IPS-NIHi11 (cell line): ENCODE measurements at regions not wholly inside any gene's neighbourhood (a gene's known extent, or its start where the extent isn't known, plus 50 kb on each side); places are given as distances from the start of the nearest gene placed in this dataset.
"Not testable (repeated sequence)": the region's sequence is repeated elsewhere in the genome, so short reads cannot be mapped to it uniquely, and the experiment has no call there.

Source experiments
- DNase-seq: peaks from one replicate; pipeline ENCODE4 v3.0.0; 2012; ENCODE audit warnings: mixed read lengths, low spot score

DNA sequence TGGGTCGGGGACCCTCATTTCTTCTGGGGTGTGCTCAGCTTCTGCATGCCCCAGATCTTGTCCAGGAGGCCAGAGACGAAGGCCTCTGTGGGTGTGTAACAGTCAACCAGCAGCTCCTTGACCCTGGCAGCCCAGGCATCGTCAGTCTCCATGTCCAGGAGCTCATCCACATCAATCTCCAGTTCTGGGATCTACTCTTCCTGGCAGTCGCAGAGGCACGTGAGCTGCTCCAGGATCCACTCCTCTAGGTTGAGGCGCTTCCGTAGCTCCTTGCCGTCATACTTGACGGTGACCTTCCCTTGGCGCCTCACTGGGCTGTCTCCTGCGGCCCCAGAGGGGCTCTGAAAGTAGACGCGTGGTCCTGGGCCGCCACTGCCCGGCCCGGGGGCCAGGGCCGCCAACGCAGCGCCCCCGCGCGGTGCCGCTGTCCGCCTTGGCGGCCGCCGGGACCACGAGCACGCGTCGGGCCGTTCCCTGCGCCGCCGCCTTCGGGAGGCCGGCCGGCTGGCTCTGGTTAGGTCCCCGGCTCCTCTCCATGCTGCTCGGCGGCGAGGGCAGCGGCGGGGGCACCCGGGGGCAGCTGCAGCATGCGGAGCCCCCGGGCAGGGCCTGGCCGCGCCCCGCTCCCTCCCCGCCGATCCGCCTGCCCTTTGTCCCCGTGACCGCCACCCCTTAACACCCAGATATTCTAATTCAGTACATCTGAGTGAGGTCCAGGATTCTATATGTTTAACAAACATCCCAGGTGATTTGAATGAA lies 170.5 kb downstream of the SEPTIN7 start:
- no peak for DNase-seq

DNA sequence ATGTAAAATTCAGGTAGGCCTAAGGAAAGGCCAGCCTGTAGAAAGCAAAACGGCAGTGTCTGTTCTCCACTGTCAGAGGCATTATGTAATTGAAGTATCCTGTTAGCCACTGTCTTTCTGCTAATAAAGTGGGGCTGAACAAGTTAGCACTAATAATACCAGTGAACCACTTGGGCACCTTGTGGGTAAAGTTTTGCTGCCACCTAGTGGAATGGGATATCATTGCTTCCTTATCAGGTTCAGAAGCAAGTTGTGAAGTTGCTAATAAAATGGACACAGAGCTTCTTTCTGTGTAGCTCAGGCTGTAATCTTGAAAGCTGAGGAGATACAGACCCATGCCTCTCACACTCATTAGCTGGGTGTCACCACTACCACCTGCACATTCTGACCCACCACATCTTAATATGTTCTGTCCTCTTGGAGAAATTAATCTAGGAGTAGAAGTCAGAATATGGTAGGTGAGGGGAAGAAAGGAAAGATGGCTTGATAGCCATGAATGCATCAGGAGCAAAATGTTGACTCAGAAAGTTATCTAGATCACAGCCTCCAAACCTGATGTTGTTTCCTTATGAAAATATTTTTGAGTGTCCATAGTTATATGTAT lies 175.1 kb downstream of the SEPTIN7 start:
- DNase-seq = peak; percentile 36

DNA sequence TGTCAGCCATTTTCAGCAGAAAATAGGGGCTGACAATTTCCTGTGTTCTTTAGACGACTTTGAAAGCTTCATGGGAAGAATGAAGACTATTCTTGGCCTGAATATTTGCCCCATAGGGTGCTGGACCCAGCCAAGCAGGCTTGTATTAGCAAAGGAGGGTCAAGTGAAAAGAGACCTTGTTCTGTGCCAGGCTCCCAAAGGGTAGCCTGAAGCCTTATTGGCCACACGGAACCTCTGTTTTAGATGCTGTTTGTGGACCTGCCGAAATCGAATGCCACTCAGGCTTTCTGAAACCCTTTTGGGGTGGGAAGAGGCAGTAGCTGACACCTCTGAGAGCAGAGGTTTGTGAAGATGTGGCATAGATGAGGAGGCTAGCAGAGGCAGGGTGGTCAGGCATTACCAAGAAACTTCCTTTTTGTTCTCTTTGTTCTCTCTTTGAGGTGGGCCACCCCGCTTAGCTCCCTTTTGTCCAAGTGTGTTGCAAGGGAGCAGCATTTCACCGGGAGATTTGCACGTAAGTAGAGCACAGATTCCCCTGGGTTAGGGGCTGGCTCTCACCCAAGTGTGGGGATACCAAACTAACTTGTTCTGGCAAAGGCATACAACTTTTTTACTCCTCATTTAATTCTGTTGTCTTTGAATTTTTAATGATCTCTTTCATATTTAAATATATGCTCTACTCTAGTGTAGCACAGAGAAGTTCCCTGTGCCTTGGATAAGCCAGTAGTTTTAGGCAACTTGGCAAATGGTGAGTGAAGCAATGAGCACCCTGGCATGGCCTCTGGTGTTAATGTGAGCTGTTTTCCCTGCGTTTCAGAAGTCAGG lies 174.0 kb upstream of the EEPD1 start:
- not testable (repeated sequence) for DNase-seq

DNA sequence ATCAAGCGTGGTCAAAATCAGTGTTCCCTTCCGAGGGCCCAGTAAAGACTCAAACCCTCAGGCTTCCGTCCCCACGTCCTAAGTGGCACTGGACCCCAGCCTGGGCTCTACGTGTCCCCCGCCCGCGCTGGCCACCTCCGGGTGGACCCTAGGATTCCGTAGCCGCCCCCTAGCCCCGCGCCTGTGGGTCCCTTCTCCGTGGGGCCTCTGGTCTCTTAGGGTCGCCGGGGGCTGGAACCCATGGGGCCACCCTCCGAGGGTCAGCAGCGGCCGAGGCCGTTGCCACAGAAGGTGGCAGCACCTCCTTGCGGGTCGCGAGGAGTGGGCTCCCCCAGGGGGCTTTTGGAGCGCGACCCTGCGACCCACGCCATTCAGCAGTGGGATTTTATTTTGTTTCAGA lies 170.5 kb upstream of the EEPD1 start:
- DNase-seq = no peak

DNA sequence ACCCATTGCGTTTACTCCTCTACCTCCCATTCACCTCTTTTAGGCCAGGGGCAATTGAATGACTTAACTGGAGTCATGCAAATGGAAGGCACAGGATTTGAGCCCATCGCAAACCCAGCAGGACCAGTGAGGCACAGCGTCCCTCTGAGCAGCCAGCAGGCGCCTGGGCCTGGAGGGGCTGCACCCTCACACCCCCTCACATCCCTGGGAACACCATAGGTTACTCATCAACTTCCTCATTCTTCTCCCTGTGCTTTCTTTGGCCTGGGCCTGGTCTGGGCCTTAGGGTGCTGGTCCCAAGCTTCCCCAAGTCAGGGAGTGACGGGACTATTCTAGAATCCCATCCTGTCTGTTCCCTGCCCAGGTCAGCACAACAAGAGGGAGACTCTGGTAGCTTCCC lies 169.4 kb upstream of the EEPD1 start:
- DNase-seq = no peak

DNA sequence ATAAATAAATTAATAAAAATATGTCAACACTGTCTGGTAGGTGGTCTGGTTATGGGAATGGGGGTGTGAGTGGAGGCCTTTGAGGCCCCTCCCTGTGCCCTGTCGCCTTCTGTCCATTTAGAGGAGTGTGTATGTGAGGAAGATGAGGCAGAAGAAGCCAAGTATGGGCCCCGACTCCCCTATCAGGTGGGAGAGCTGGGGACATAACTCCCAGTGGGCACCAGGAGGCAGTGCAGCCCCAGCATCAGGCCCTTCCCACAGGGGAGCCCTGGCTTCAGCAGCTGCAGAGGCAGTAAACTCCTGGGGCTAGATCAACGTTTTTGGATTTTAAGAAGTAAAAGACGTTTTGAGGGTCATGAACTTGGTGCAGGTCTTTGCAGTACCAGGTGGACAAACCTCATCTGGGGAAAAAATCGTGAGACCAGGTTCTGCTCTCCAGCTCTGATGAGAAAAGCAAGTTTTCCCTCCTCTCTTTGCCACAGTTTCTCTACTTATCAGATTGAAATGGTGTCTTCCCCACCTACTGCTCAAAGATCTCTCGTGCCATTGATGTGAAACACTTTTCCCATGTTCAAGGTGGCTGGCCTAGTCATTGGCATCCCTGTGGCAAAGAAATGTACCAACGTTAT lies 167.8 kb upstream of the EEPD1 start:
- peak; percentile 85 for DNase-seq

DNA sequence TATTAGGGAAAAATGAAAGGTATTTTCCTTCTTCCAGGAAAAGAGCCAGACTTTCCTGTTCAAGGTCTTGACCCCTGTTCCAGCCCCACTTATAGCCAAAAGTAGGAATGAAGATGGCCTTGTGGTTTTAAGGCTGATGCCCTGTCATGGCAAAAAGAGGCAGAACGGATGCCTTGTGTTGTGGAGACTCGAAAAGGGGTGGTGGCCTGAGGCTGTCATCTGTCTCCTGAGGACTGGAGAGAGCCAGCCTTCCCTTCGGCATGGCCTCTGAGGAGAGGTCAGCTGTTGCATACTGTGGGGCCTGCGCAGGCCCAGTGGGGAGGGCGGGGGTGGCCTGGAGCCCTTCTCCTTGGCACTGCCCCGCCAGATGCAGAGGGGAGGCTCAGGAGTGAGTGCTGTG lies 166.0 kb upstream of the EEPD1 start:
- no peak for DNase-seq

DNA sequence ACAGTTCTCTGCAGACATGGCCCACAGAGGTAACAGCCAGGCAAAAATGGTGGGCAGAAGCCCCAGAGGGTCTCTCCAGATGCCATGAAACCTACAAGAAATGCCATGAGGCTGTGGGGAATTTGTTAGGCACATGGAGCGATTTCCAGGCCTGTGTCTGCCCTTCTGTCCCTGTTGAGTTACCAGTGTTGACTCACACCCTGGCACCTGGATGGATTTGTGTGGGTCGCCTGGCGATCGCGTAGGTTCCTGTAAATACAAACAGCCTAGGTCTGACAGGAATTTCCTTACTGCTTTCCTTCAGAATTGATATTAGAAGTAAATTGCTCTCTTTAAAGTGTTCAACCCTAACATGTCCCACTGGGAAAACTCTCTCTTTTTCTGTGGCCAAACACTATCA lies 164.9 kb upstream of the EEPD1 start:
- no peak for DNase-seq

DNA sequence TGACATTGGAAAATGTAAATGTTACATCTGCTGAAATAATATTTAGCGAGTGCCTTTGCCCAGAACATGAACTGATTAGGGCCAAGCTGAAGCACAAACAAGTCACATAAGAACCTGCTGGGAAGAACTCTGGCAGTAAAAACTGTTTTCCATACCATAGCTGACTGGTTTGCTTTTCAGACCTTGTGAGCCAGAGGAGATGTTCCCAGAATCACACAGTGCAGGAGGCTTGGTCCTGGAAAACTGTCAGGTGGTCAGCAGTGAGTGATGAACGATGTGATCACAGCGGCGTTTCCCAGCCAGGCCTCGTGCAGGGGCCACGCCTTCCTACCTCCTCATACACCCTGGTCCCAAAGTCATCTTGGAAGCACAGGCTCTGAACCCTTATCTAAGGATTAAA lies 164.2 kb upstream of the EEPD1 start:
- no peak for DNase-seq

DNA sequence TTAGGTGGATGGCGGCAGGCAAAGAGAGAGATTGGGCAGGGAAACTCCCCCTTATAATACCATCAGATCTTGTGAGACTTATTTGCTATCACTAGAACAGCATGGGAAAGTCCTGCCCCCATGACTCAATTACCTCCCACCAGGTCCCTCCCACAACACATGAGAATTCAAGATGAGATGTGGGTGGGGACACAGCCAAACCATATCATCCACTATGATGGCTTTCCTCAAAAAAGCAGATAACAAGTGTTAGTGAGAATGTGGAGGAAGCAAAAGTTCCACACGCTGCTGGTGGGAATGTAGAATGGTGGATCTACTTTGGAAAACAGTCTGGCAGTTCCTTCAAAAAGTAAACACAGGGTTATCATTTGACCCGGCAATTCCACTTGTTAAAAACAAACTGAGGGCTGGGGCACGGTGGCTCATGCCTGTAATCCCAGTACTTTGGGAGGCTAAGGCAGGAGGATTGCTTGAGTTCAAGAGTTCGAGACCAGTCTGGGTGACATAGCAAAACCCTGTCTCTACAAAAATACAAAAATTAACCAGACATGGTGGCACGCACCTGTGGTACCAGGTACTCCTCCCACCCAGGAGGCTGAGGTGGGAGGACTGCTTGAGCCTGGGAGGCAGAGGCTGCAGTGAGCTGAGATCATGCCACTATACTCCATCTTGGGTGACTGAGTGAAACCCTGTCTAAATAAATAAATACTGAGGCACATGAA lies 161.4 kb upstream of the EEPD1 start:
- no peak for DNase-seq

DNA sequence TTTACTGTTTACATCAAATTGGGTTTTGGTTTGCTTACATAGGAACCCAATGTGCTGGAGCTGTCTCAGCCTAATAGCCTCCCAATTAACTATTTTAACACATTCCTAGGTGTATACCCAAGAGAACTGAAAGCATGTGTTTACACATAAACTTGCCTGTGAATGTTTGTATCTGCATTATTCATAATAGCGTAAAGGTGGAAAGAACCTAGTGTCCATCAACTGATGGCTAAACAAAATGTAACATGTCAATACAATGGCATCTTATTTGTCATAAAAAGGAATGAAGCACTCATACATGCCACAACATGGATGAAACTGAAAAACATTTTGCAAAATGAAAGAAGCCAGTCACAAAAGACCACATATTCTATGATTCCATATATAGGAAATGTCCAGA lies 160.6 kb upstream of the EEPD1 start:
- no peak for DNase-seq

DNA sequence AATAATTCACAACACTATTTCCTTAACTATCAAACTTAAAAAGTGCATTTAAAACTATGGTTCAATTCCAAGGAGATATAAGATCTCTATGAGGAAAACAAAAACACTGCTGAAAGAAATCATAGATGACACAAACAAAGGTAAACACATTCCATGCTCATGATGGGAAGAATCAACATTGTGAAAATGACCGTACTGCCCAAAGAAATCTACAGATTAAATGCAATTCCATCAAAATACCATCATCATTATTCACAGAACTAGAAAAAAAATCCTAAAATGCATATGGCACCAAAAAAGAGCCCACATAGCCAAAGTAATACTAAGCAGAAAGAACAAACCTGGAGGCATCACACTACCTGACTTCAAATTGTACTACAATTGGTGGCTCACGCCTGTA lies 159.9 kb upstream of the EEPD1 start:
- DNase-seq = no peak

DNA sequence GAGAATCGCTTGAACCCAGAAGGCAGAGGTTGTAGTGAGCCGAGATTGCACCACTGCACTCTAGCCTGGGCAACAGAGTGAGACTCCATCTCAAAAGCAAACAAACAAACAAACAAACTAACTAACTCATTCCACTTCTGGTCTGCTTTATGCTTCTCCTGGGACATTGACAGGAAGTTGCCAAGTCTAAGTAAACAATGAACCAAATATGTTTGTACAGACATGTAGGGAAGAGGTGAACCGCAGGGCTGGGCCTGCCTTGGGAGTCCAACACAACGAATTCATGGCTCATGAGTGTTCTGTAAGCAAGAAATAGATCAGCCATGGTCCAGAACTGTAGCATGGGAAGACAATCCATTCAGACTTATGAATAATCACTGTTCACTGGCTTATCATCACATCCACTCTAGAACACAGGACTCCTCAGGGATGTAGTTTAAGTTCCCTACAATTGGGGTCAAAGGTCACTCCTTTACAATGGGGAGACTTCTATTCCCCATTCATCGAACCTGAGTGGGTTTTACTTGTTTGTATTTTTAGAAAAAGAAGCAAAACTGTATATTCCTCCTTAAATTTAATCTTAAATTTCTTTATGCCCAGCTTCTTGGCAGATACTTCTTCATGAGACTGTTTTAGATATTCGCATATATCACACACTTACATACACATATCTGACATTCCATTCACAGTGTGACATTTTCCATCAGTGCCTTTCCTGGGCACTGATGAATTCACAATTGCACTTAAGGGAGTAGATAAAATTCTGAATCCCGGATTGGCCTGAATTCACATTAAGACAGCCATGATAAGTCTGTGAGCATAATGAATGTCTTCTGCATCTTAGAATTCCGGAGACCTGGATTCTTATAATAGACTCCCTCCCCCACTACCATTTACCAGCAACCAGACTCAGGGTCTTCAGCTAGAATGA lies 159.1 kb upstream of the EEPD1 start:
- DNase-seq = no peak

DNA sequence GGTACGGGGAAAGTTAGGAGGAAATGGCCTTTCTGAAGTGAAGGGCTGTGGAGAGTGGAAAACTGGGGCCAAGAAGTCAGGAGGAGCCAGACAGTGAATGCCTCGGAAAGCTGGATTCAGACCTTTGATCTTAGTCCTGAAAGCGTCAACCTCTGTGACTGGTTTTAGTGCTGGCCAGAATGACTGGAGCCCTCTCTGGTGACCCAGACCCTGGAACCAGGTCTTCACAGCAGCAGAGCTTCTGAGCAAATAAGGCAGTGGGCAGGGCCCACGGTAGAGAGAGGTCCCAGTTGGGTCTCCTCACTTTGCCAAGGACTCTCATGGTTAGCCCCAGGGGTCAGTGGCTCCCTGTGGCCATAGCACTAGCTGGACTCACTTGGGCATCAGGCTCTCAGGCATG lies 157.7 kb upstream of the EEPD1 start:
- no peak for DNase-seq

DNA sequence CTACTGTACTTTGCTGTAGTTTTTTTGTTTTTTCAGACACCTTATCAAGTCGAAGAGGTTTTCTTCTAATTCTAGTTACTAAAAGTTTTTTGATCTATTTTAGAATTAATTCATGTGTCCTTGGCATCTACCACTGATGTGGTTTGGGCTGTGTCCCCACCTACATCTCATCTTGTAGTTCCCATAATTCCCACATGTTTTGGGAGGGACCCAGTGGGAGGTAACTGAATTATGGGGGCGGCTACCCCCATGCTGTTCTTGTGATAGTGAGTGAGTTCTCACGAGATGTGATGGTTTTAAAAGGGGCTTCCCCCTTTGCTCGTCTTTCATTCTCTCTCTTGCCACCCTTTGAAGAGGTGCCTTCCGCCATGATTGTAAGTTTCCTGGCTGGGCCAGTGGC lies 154.6 kb upstream of the EEPD1 start:
- DNase-seq = no peak

DNA sequence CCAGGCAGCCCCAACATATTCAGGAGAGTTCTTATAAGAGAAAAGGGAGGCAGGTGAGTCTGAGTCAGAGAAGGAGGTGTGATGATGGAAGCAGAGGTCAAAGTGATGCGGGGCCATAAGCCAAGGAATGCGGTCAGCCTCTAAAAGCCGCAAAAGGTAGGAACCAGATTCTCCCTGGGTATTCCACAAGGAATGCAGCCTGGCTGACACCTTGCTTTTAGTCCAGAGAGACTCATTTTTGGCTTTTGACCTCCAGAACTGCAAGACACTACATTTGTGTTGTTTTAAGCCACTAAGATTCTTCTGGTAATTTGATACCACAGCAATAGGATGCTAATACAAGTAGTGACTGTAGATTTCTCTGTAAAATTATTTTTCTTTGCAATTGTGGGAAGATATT lies 151.5 kb upstream of the EEPD1 start:
- DNase-seq = no peak

DNA sequence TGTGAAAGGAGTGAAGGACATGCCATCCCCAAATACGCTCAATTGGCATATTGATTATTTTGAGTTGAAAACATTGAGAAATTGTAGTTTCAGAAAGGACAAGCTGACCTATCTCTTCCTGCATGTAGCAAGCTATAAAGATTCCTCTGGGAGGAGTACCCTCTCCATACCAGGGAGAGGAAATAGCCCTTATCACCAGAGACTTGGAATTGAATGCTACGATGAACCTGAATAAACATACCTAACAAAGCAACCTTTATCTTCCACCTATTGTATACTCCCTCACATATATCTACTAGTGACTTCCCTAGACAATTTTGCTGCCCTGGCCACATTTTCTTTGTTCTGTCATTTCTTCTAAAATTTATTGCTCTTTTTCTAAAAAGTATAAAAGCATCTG lies 150.2 kb upstream of the EEPD1 start:
- DNase-seq = no peak

DNA sequence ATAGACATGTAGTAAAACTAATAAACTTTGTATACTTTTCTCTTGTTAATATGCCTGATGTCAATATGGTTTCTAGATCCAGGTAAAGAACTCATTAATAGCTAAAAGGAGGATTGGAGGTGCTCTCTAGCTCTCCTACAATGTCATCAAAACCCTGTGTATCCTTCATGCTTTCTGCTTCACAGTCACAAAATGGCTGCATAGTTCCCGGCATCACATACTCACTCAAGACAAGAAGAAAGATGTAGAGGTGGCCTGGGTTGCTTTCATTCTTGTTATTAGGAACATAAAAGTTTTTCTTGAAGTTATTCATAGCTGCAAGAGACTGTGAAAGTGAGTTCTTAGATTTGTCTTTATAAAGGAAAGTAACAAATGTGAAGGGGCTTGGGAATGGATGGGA lies 149.7 kb upstream of the EEPD1 start:
- no peak for DNase-seq

DNA sequence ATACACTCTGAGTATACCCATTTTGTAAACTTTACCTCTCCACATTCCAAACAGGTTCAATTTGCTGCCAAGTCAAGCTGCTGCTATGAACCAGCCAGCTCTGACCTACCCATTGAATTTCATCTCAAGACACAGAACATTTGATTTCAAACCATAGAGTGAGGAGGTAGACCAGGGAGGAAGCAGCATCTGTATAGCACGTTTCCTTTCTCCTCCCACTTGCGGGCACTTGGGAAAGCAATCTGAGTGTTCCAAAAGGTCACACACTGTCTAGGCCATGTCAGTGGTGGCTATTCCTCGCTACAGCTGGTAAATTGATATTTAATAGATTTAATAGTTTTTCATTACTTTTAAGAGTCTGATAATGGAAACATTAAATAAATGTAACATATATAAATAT lies 147.8 kb upstream of the EEPD1 start:
- DNase-seq = no peak

DNA sequence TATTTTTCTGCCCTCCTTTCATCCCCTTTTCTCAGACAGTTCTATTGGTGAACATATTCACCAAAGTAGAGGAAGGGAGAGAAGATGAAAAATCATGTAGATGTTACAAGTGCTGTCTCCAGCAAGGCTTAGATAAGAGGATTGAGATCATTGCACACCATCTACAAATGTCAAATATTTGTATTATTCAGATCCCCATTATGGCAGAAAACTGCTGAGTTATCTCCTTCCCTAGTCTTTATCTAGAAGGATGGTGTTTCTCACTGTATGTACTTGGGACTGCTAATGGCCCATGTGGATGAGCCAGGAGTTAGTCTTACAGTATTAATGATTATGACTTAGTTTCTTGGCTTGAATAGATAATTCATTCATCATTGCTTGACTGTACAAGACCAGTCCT lies 147.2 kb upstream of the EEPD1 start:
- no peak for DNase-seq

DNA sequence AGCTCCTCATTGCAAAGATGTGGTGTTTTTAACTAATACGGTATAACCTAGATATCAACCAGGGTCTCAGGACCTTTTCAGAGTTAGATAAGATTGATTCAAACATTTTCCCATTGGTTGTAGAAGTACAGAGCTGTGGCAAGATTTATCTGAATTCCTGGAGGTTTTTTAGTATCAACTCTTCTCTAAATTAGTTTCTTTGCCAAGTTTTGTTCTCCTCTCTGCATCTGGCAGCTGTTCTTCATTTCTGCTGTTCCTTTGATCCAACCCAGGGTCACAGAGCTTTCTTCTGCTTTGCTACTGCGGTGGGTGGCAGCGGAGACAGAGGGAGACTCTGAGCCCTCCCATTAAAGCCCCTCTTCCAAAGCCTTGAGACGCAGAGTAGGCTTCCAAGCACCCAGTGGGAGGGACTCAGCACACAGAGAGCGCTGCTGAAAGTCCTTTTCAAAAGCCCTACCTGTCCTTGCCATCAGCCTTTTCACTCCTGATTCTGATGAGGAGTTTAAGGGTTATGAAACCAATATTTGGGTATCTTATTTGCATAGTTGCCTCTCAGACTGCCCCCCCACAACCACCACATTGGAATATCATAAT lies 146.3 kb upstream of the EEPD1 start:
- no peak for DNase-seq
